ENCODE measurements at regions not wholly inside any gene's neighbourhood (a gene's known extent, or its start where the extent isn't known, plus 50 kb on each side); places are given as distances from the start of the nearest gene placed in this dataset.

- TF ChIP-seq CTCF (IDR thresholded peaks at IDR 0.05) = no peak
- Mint-ChIP-seq H3K4me1 (ENCODE audit: low read depth) (peaks cover 16% of the 10 kb centered on the region), H3K4me3 (ENCODE audit: unreplicated experiment) (no peak overlapping the region), H3K27me3 (ENCODE audit: low read depth) (no peaks in the 10 kb centered on the region), H3K36me3 (ENCODE audit: low read depth) (no peaks in the 10 kb centered on the region), H3K9me3 (ENCODE audit: low read depth) (no peaks in the 10 kb centered on the region), H3K27ac (ENCODE audit: unreplicated experiment) (no peak overlapping the region)
- no peak for DNase-seq (ENCODE audit: low spot score)
Observed at GRCh38 chr12:93065896-93066295, 136.8 kb upstream of the EEA1 start.

DNA sequence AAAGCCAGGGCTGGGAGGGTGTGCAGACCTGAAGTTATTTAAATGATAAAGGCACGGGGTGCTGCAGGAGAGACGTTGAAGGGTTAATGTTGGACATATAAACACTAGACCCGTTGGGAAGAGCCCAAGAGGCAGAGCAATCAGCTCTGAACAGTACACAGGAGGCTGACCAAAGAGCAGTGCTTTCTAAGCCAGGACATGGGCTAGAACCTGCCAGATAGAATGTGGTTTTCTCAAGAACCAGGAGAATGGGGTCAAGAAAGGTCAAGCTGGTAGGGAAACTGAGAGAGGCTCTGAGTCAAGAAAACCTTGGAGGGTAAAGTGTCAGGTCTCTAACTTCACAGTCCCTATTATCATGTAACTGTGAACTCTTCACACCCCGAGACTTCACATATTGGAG is 143.2 kb upstream of the EEA1 start:
- H3K36me3 Mint-ChIP-seq (ENCODE audit: low read depth) = no peaks in the 10 kb centered on the region

GRCh38 chr12:93073324-93073723 is 144.2 kb upstream of the EEA1 start:
- peaks cover 3% of the 10 kb centered on the region for H3K4me1 Mint-ChIP-seq (ENCODE audit: low read depth)
- H3K36me3 Mint-ChIP-seq (ENCODE audit: low read depth) = no peaks in the 10 kb centered on the region
- no peak for TF ChIP-seq CTCF (IDR thresholded peaks at IDR 0.05)
- H3K9me3 Mint-ChIP-seq (ENCODE audit: low read depth) = no peaks in the 10 kb centered on the region
- no peak overlapping the region for H3K27ac Mint-ChIP-seq (ENCODE audit: unreplicated experiment)
- H3K27me3 Mint-ChIP-seq (ENCODE audit: low read depth) = no peaks in the 10 kb centered on the region
- no peak for DNase-seq (ENCODE audit: low spot score)
- no peak overlapping the region for H3K4me3 Mint-ChIP-seq (ENCODE audit: unreplicated experiment)

More for the DNA sequence above, 143.2 kb upstream of the EEA1 start:
- H3K27ac Mint-ChIP-seq (ENCODE audit: unreplicated experiment) = no peak overlapping the region
- H3K9me3 Mint-ChIP-seq (ENCODE audit: low read depth) = no peaks in the 10 kb centered on the region
- H3K4me1 Mint-ChIP-seq (ENCODE audit: low read depth) = no peaks in the 10 kb centered on the region
- TF ChIP-seq CTCF (IDR thresholded peaks at IDR 0.05) = no peak
- no peak overlapping the region for H3K4me3 Mint-ChIP-seq (ENCODE audit: unreplicated experiment)
- no peak for DNase-seq (ENCODE audit: low spot score)
- H3K27me3 Mint-ChIP-seq (ENCODE audit: low read depth) = no peaks in the 10 kb centered on the region

- TF ChIP-seq CTCF (IDR thresholded peaks at IDR 0.05) = no peak
- H3K9me3 Mint-ChIP-seq (ENCODE audit: low read depth) = peaks cover 2% of the 10 kb centered on the region
- H3K36me3 Mint-ChIP-seq (ENCODE audit: low read depth) = no peaks in the 10 kb centered on the region
- H3K4me3 Mint-ChIP-seq (ENCODE audit: unreplicated experiment) = no peak overlapping the region
- no peak for DNase-seq (ENCODE audit: low spot score)
- peaks cover 27% of the 10 kb centered on the region for H3K4me1 Mint-ChIP-seq (ENCODE audit: low read depth)
- no peaks in the 10 kb centered on the region for H3K27me3 Mint-ChIP-seq (ENCODE audit: low read depth)
- no peak overlapping the region for H3K27ac Mint-ChIP-seq (ENCODE audit: unreplicated experiment)
Observed at GRCh38 chr12:93078059-93078458, 149.0 kb upstream of the EEA1 start.

DNA sequence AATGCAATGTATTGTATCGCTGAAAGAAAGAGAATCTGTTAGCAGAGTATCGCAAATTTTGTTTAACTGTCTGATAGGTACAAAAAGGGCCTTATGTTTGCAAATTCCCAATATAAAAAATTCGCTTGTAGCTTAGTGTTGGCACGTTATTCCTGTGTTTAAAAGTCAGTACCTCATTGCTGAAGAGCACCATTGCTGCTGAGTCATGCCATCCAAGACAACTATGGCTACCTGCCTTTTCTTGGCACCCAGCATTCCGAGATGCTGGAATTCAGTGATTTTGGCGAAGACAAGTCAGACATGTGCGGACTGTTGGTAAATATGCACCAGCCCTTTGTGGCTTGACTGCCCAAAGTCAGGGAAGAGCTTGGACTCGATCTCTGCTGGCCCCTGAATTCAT is 149.5 kb upstream of the EEA1 start:
- H3K9me3 Mint-ChIP-seq (ENCODE audit: low read depth) = peaks cover 2% of the 10 kb centered on the region
- H3K4me1 Mint-ChIP-seq (ENCODE audit: low read depth) = peaks cover 27% of the 10 kb centered on the region
- H3K27ac Mint-ChIP-seq (ENCODE audit: unreplicated experiment) = no peak overlapping the region
- no peak overlapping the region for H3K4me3 Mint-ChIP-seq (ENCODE audit: unreplicated experiment)
- H3K36me3 Mint-ChIP-seq (ENCODE audit: low read depth) = no peaks in the 10 kb centered on the region
- TF ChIP-seq CTCF (IDR thresholded peaks at IDR 0.05) = no peak
- DNase-seq (ENCODE audit: low spot score) = no peak
- H3K27me3 Mint-ChIP-seq (ENCODE audit: low read depth) = no peaks in the 10 kb centered on the region
